Activated CD4-positive, alpha-beta T cell treated with anti-CD3 and anti-CD28 coated beads, Interleukin-2, amount 10 ng/mL, durations not matched to agents 24 days and 14 days (primary cell): ENCODE measurements at regions not wholly inside any gene's neighbourhood (a gene's known extent, or its start where the extent isn't known, plus 50 kb on each side); places are given as distances from the start of the nearest gene placed in this dataset.

Source experiments
- DNase-seq: peaks from one replicate; pipeline ENCODE4 v3.0.0; 2022
- H3K27ac Mint-ChIP-seq: one replicate; pipeline ENCODE4 v1.8.0; 2022; ENCODE audit warnings: mild to moderate bottlenecking, mixed read lengths
- H3K27me3 Mint-ChIP-seq: one replicate; pipeline ENCODE4 v1.8.0; 2022; ENCODE audit warnings: mixed read lengths
- H3K36me3 Mint-ChIP-seq: one replicate; pipeline ENCODE4 v1.8.0; 2022; ENCODE audit warnings: low read depth, mild to moderate bottlenecking, mixed read lengths
- H3K4me1 Mint-ChIP-seq: one replicate; pipeline ENCODE4 v1.8.0; 2021; ENCODE audit warnings: mixed read lengths
- H3K4me3 Mint-ChIP-seq: one replicate; pipeline ENCODE4 v1.8.0; 2022; ENCODE audit warnings: mild to moderate bottlenecking, moderate library complexity, mixed read lengths
- H3K9me3 Mint-ChIP-seq: one replicate; pipeline ENCODE4 v1.8.0; 2021; ENCODE audit warnings: mixed read lengths
- intact Hi-C: fragments of 100-400 bp; cut with micrococcal nuclease; formaldehyde crosslinking; loops from one replicate; pipeline ENCODE4 v1.15.1; 2023

- H3K27me3 Mint-ChIP-seq, result peaks cover 18% of the 10 kb centered on the region
- H3K4me1 Mint-ChIP-seq, result peaks cover 1% of the 10 kb centered on the region
- no peak overlapping the region for H3K4me3 Mint-ChIP-seq
- H3K9me3 Mint-ChIP-seq, result no peaks in the 10 kb centered on the region
- H3K27ac Mint-ChIP-seq, result no peak overlapping the region
- intact Hi-C loops, result no loop called here
- no peak for DNase-seq
- no peaks in the 10 kb centered on the region for H3K36me3 Mint-ChIP-seq
Measured at GRCh38 chr14:101073598-101073965, 170.1 kb upstream of the RTL1 start.

GRCh38 chr14:101074196-101075024 is 170.9 kb upstream of the RTL1 start:
- Mint-ChIP-seq H3K27ac (no peak overlapping the region), H3K36me3 (no peaks in the 10 kb centered on the region), H3K27me3 (peaks cover 24% of the 10 kb centered on the region), H3K4me1 (peaks cover 1% of the 10 kb centered on the region), H3K9me3 (no peaks in the 10 kb centered on the region), H3K4me3 (no peak overlapping the region)
- intact Hi-C loops, result no loop called here
- DNase-seq, result no peak

GRCh38 chr14:101075025-101075800 is 171.7 kb upstream of the RTL1 start:
- intact Hi-C loops, result no loop called here
- H3K36me3 Mint-ChIP-seq, result no peaks in the 10 kb centered on the region
- H3K9me3 Mint-ChIP-seq, result no peaks in the 10 kb centered on the region
- no peak overlapping the region for H3K27ac Mint-ChIP-seq
- no peak overlapping the region for H3K4me3 Mint-ChIP-seq
- no peak for DNase-seq
- peaks cover 32% of the 10 kb centered on the region for H3K27me3 Mint-ChIP-seq
- H3K4me1 Mint-ChIP-seq, result peaks cover 1% of the 10 kb centered on the region

GRCh38 chr14:101075801-101076413 is 172.4 kb upstream of the RTL1 start:
- no peak overlapping the region for H3K27ac Mint-ChIP-seq
- no peak for DNase-seq
- intact Hi-C loops, result no loop called here
- H3K9me3 Mint-ChIP-seq, result no peaks in the 10 kb centered on the region
- no peaks in the 10 kb centered on the region for H3K36me3 Mint-ChIP-seq
- H3K4me3 Mint-ChIP-seq, result no peak overlapping the region
- peaks cover 1% of the 10 kb centered on the region for H3K4me1 Mint-ChIP-seq
- H3K27me3 Mint-ChIP-seq, result peaks cover 39% of the 10 kb centered on the region

- H3K9me3 Mint-ChIP-seq, result no peaks in the 10 kb centered on the region
- DNase-seq, result no peak
- no peaks in the 10 kb centered on the region for H3K36me3 Mint-ChIP-seq
- peaks cover 42% of the 10 kb centered on the region for H3K27me3 Mint-ChIP-seq
- no peak overlapping the region for H3K27ac Mint-ChIP-seq
- H3K4me3 Mint-ChIP-seq, result no peak overlapping the region
- H3K4me1 Mint-ChIP-seq, result peaks cover 1% of the 10 kb centered on the region
- intact Hi-C loops, result no loop called here
Measured at GRCh38 chr14:101076451-101077198, 173.1 kb upstream of the RTL1 start.

GRCh38 chr14:101077481-101078074 is 174.1 kb upstream of the RTL1 start:
- intact Hi-C loops, result no loop called here
- Mint-ChIP-seq H3K27ac (no peak overlapping the region), H3K4me3 (no peak overlapping the region), H3K36me3 (no peaks in the 10 kb centered on the region), H3K4me1 (peaks cover 1% of the 10 kb centered on the region), H3K27me3 (peaks cover 42% of the 10 kb centered on the region), H3K9me3 (no peaks in the 10 kb centered on the region)
- DNase-seq, result no peak

GRCh38 chr14:101078170-101078891 is 174.8 kb upstream of the RTL1 start:
- no peak for DNase-seq
- Mint-ChIP-seq H3K27ac (no peak overlapping the region), H3K4me1 (peaks cover 1% of the 10 kb centered on the region), H3K36me3 (no peaks in the 10 kb centered on the region), H3K4me3 (no peak overlapping the region), H3K27me3 (peaks cover 42% of the 10 kb centered on the region), H3K9me3 (no peaks in the 10 kb centered on the region)
- intact Hi-C loops, result no loop called here

- Mint-ChIP-seq H3K9me3 (no peaks in the 10 kb centered on the region), H3K4me1 (peaks cover 1% of the 10 kb centered on the region), H3K36me3 (no peaks in the 10 kb centered on the region), H3K4me3 (no peak overlapping the region), H3K27me3 (peaks cover 42% of the 10 kb centered on the region), H3K27ac (no peak overlapping the region)
- no peak for DNase-seq
- intact Hi-C loops, result no loop called here
Measured at GRCh38 chr14:101078892-101079221, 175.3 kb upstream of the RTL1 start.

GRCh38 chr14:101080922-101081593 is 177.5 kb upstream of the RTL1 start:
- H3K27me3 Mint-ChIP-seq, result peaks cover 44% of the 10 kb centered on the region
- H3K4me1 Mint-ChIP-seq, result peaks cover 1% of the 10 kb centered on the region
- no peaks in the 10 kb centered on the region for H3K36me3 Mint-ChIP-seq
- intact Hi-C loops, result no loop called here
- H3K27ac Mint-ChIP-seq, result no peak overlapping the region
- H3K9me3 Mint-ChIP-seq, result no peaks in the 10 kb centered on the region
- H3K4me3 Mint-ChIP-seq, result no peak overlapping the region
- DNase-seq, result no peak

GRCh38 chr14:101082036-101082435 is 178.5 kb upstream of the RTL1 start:
- DNase-seq, result no peak
- peaks cover 38% of the 10 kb centered on the region for H3K27me3 Mint-ChIP-seq
- H3K27ac Mint-ChIP-seq, result no peak overlapping the region
- no peaks in the 10 kb centered on the region for H3K36me3 Mint-ChIP-seq
- peaks cover 1% of the 10 kb centered on the region for H3K4me1 Mint-ChIP-seq
- H3K4me3 Mint-ChIP-seq, result no peak overlapping the region
- H3K9me3 Mint-ChIP-seq, result no peaks in the 10 kb centered on the region
- intact Hi-C loops, result no loop called here

- Mint-ChIP-seq H3K36me3 (no peaks in the 10 kb centered on the region), H3K4me1 (no peaks in the 10 kb centered on the region), H3K27me3 (peaks cover 31% of the 10 kb centered on the region), H3K27ac (no peak overlapping the region), H3K9me3 (no peaks in the 10 kb centered on the region), H3K4me3 (no peak overlapping the region)
- intact Hi-C loops, result no loop called here
- no peak for DNase-seq
Measured at GRCh38 chr14:101082436-101083384, 179.2 kb upstream of the RTL1 start.
